H9 (cell line): ENCODE measurements at regions not wholly inside any gene's neighbourhood (a gene's known extent, or its start where the extent isn't known, plus 50 kb on each side); places are given as distances from the start of the nearest gene placed in this dataset.

Source experiments
- DNase-seq: peaks from one replicate; pipeline ENCODE4 v3.0.0-alpha.2; 2017
- H2AFZ ChIP-seq: one replicate; pipeline ENCODE4 v1.6.1; 2013; ENCODE audit warnings: mild to moderate bottlenecking, low read length, control low read depth, moderate library complexity
- H2AK5ac ChIP-seq: 2 replicates; pipeline ENCODE4 v1.6.1; 2013; ENCODE audit warnings: low read length, control low read depth, mixed read lengths; ENCODE audit not compliant: insufficient read length
- H2BK120ac ChIP-seq: one replicate; pipeline ENCODE4 v1.6.1; 2013; ENCODE audit warnings: low read depth, mild to moderate bottlenecking, low read length, control low read depth, inconsistent platforms; ENCODE audit not compliant: poor library complexity, severe bottlenecking
- H2BK12ac ChIP-seq: 2 replicates; pipeline ENCODE4 v1.6.1; 2013; ENCODE audit warnings: low read length, control low read depth, mixed read lengths, low read depth; ENCODE audit not compliant: insufficient read length
- H2BK15ac ChIP-seq: 2 replicates; pipeline ENCODE4 v1.6.1; 2013; ENCODE audit warnings: low read depth, low read length, control low read depth
- H2BK20ac ChIP-seq: one replicate; pipeline ENCODE4 v1.6.1; 2013; ENCODE audit warnings: low read depth, mild to moderate bottlenecking, low read length, control low read depth, inconsistent platforms; ENCODE audit not compliant: poor library complexity, severe bottlenecking
- H2BK5ac ChIP-seq: 2 replicates; pipeline ENCODE4 v1.6.1; 2013; ENCODE audit warnings: low read length, control low read depth, mixed read lengths; ENCODE audit not compliant: insufficient read length
- H3K14ac ChIP-seq: 2 replicates; pipeline ENCODE4 v1.6.1; 2013; ENCODE audit warnings: low read length, control low read depth; ENCODE audit not compliant: insufficient read depth
- H3K18ac ChIP-seq: 2 replicates; pipeline ENCODE4 v1.6.1; 2013; ENCODE audit warnings: low read depth, mild to moderate bottlenecking, mixed read lengths, low read length, control low read depth; ENCODE audit not compliant: insufficient read length
- H3K23ac ChIP-seq: 2 replicates; pipeline ENCODE4 v1.6.1; 2013; ENCODE audit warnings: low read length, control low read depth, mixed read lengths, low read depth; ENCODE audit not compliant: insufficient read length
- H3K23me2 ChIP-seq: 2 replicates; pipeline ENCODE4 v1.6.1; 2013; ENCODE audit warnings: low read depth, mild to moderate bottlenecking, mixed read lengths, low read length, control low read depth; ENCODE audit not compliant: insufficient read length, poor library complexity, severe bottlenecking
- H3K27ac ChIP-seq: 2 replicates; pipeline ENCODE4 v1.5.1; 2013; ENCODE audit warnings: low read length, control low read depth, mixed read lengths, low read depth; ENCODE audit not compliant: insufficient read length
- H3K27me3 ChIP-seq: 2 replicates; pipeline ENCODE4 v1.6.1; 2013; ENCODE audit warnings: low read length, control low read depth, inconsistent platforms; ENCODE audit not compliant: insufficient read depth
- H3K4ac ChIP-seq: 2 replicates; pipeline ENCODE4 v1.6.1; 2013; ENCODE audit warnings: low read depth, mild to moderate bottlenecking, control low read depth, inconsistent platforms, low read length, moderate library complexity
- H3K4me1 ChIP-seq: 2 replicates; pipeline ENCODE4 v1.6.1; 2013; ENCODE audit warnings: low read length, control low read depth, inconsistent platforms; ENCODE audit not compliant: insufficient read depth
- H3K4me2 ChIP-seq: 2 replicates; pipeline ENCODE4 v1.6.1; 2013; ENCODE audit warnings: low read length, control low read depth, mixed read lengths; ENCODE audit not compliant: insufficient read length, insufficient read depth
- H3K56ac ChIP-seq: 2 replicates; pipeline ENCODE4 v1.6.1; 2013; ENCODE audit warnings: low read depth, mild to moderate bottlenecking, mixed read lengths, low read length, control low read depth; ENCODE audit not compliant: insufficient read length
- H3K79me1 ChIP-seq: 2 replicates; pipeline ENCODE4 v1.6.1; 2013; ENCODE audit warnings: low read depth, mild to moderate bottlenecking, moderate library complexity, low read length, control low read depth, inconsistent platforms; ENCODE audit not compliant: insufficient read depth, poor library complexity, severe bottlenecking
- H3K79me2 ChIP-seq: 2 replicates; pipeline ENCODE4 v1.6.1; 2013; ENCODE audit warnings: low read length, control low read depth, inconsistent platforms; ENCODE audit not compliant: insufficient read depth
- H3K9ac ChIP-seq: 2 replicates; pipeline ENCODE4 v1.6.1; 2013; ENCODE audit warnings: low read length, control low read depth, mixed read lengths; ENCODE audit not compliant: insufficient read length; ENCODE audit errors: extremely low read depth
- H3K9me3 ChIP-seq: one replicate; pipeline ENCODE4 v1.6.1; 2013; ENCODE audit warnings: low read depth, low read length, inconsistent platforms; ENCODE audit not compliant: control insufficient read depth
- H3T11ph ChIP-seq: one replicate; pipeline ENCODE4 v1.6.1; 2013; ENCODE audit warnings: mild to moderate bottlenecking, low read length, control low read depth, inconsistent platforms
- H4K20me1 ChIP-seq: one replicate; pipeline ENCODE4 v1.6.1; 2013; ENCODE audit not compliant: control insufficient read depth, insufficient read length, insufficient read depth
- H4K5ac ChIP-seq: 2 replicates; pipeline ENCODE4 v1.6.1; 2013; ENCODE audit warnings: low read depth, mild to moderate bottlenecking, mixed read lengths, low read length, control low read depth; ENCODE audit not compliant: insufficient read length
- H4K8ac ChIP-seq: replicated peaks from 2 replicates; pipeline ENCODE4 v1.6.1; 2013; ENCODE audit warnings: low read length, control low read depth, mixed read lengths, low read depth; ENCODE audit not compliant: insufficient read length
- H4K91ac ChIP-seq: 2 replicates; pipeline ENCODE4 v1.6.1; 2013; ENCODE audit warnings: low read depth, mild to moderate bottlenecking, moderate library complexity, mixed read lengths, low read length, control low read depth; ENCODE audit not compliant: insufficient read length
- H3K27ac Mint-ChIP-seq, 3 experiments: 2 replicates in 2 of 3; 3 replicates in 1 of 3; pipeline ENCODE4 v1.8.0; 2020 to 2021; ENCODE audit warnings: mixed read lengths in 3 of 3, mild to moderate bottlenecking in 1 of 3, moderate library complexity in 1 of 3
- H3K27me3 Mint-ChIP-seq: 2 replicates; pipeline ENCODE4 v1.8.0; 2021; ENCODE audit warnings: low read depth, mild to moderate bottlenecking, moderate library complexity, mixed read lengths
- H3K36me3 Mint-ChIP-seq, 3 experiments: 2 replicates in 2 of 3; 3 replicates in 1 of 3; pipeline ENCODE4 v1.8.0; 2020 to 2021; ENCODE audit warnings: low read depth in 3 of 3, mixed read lengths in 3 of 3; ENCODE audit not compliant: insufficient read depth in 1 of 3
- H3K4me1 Mint-ChIP-seq, 2 experiments: 2 replicates each; pipeline ENCODE4 v1.8.0; 2020; ENCODE audit warnings: mixed read lengths in 2 of 2
- H3K4me3 Mint-ChIP-seq, 2 experiments: 2 replicates in 1 of 2; 3 replicates in 1 of 2; pipeline ENCODE4 v1.8.0; 2020 to 2021; ENCODE audit warnings: mild to moderate bottlenecking in 2 of 2, mixed read lengths in 2 of 2, moderate library complexity in 1 of 2
- H3K9me3 Mint-ChIP-seq, 2 experiments: 2 replicates in 1 of 2; 3 replicates in 1 of 2; pipeline ENCODE4 v1.8.0; 2020; ENCODE audit warnings: mild to moderate bottlenecking in 2 of 2, mixed read lengths in 2 of 2, moderate library complexity in 1 of 2
- CTCF ChIP-seq: fragments of 200-600 bp; sonication (generic); conservative IDR thresholded peaks from 3 replicates; pipeline ENCODE4 v1.8.0; 2021; ENCODE audit warnings: antibody characterized with exemption, mild to moderate bottlenecking
- WGBS: extraction: QIAGEN DNeasy Blood & Tissue Kit; methylation state at CpG from one replicate; pipeline ENCODE4 v1.1.7; 2013; ENCODE audit warnings: missing lambda C conversion rate, low lambda C conversion rate, mixed read lengths; ENCODE audit not compliant: insufficient read length; ENCODE audit errors: extremely low coverage; 5-methylcytosine and 5-hydroxymethylcytosine counted together

DNA sequence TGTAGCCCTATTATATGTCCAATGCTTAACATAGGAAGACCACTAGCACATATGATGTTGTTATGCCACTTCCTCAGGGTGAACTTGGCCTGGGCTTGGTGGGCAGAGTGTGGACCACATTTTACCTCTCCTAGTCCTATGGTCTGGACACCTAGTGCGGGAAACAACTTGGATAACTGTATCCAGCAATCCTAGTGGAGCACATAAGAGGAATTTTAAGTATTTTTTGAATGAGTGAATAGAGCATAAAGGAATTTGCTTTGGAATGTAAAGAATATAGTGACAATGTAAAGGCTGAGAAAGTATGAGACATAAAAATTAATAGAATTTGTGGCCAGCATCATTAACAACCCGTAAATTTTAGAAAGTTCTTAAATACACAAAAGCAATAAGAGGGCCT is 528.9 kb downstream of the IGSF11 start:
- H3K56ac ChIP-seq, result no peak overlapping the region
- no peaks in the 10 kb centered on the region for H4K20me1 ChIP-seq
- Mint-ChIP-seq H3K27ac (no peak overlapping the region), H3K4me1 (peaks cover 14 to 17% of the 10 kb centered on the region in 2 experiments), H3K4me3 (no peak overlapping the region), H3K9me3 (no peaks in the 10 kb centered on the region), H3K36me3 (no peaks in the 10 kb centered on the region), H3K27me3 (no peaks in the 10 kb centered on the region)
- H3K23me2 ChIP-seq, result no peaks in the 10 kb centered on the region
- no peak for TF ChIP-seq CTCF
- H3K4me1 ChIP-seq, result no peaks in the 10 kb centered on the region
- H4K8ac ChIP-seq, result no peak overlapping the region
- no peaks in the 10 kb centered on the region for H3K79me1 ChIP-seq
- H3K4me2 ChIP-seq, result no peak overlapping the region
- H3K18ac ChIP-seq, result no peak overlapping the region
- no peak overlapping the region for H2AK5ac ChIP-seq
- no peak overlapping the region for H4K5ac ChIP-seq
- no peak overlapping the region for H2BK5ac ChIP-seq
- H3T11ph ChIP-seq, result no peak overlapping the region
- H3K27me3 ChIP-seq, result no peaks in the 10 kb centered on the region
- H2BK12ac ChIP-seq, result no peak overlapping the region
- H3K9ac ChIP-seq, result no peak overlapping the region
- WGBS, result no CpG with 5 or more reads among the region's 2 CpGs
- no peak overlapping the region for H2BK20ac ChIP-seq
- no peak overlapping the region for H3K23ac ChIP-seq
- no peak overlapping the region for H2BK15ac ChIP-seq
- H3K14ac ChIP-seq, result no peak overlapping the region
- DNase-seq, result no peak
- no peaks in the 10 kb centered on the region for H3K9me3 ChIP-seq
- H4K91ac ChIP-seq, result no peak overlapping the region
- H3K27ac ChIP-seq, result no peak overlapping the region
- no peak overlapping the region for H3K4ac ChIP-seq
- no peaks in the 10 kb centered on the region for H3K79me2 ChIP-seq
- no peak overlapping the region for H2BK120ac ChIP-seq
- no peak overlapping the region for H2AFZ ChIP-seq
